ENCODE measurements at regions not wholly inside any gene's neighbourhood (a gene's known extent, or its start where the extent isn't known, plus 50 kb on each side); places are given as distances from the start of the nearest gene placed in this dataset.
A peak's percentile ranks its signal among the peaks of the same experiment; 100 is the strongest.

GRCh38 chr1:14106679-14107313 lies 406.8 kb downstream of the PRDM2 start:
- Histone ChIP-seq H3K27ac (ENCODE audit: low read depth in 1 of 3, low read length in 2 of 3) (no peak overlapping the region), H3K36me3 (ENCODE audit: control insufficient read depth in 3 of 3, insufficient read depth in 2 of 3, low read depth in 1 of 3, low read length in 3 of 3) (no peaks in the 10 kb centered on the region), H3K9me3 (ENCODE audit: control insufficient read depth in 2 of 2, insufficient read depth in 1 of 2, low read depth in 1 of 2, low read length in 1 of 2) (peaks cover 0 to 3% of the 10 kb centered on the region in 2 donors), H3K4me1 (ENCODE audit: control insufficient read depth in 3 of 3, insufficient read depth in 2 of 3, low read depth in 1 of 3, low read length in 2 of 3) (no peaks in the 10 kb centered on the region), H3K27me3 (ENCODE audit: control insufficient read depth in 3 of 3, insufficient read depth in 3 of 3, low read length in 3 of 3) (peaks cover 0 to 3% (median 0%) of the 10 kb centered on the region in 3 donors), H3K4me3 (ENCODE audit: low read depth in 1 of 3, low read length in 3 of 3) (no peak overlapping the region)
- no peak for FAIRE-seq
- 81 to 85% (median 85%) methylated on average over 4 of the region's 4 CpGs for WGBS, 3 donors
- DNase-seq, result no peak

- H3K27ac ChIP-seq (ENCODE audit: low read depth in 1 of 3, low read length in 2 of 3), result no peak overlapping the region
- WGBS, 3 donors, result 70 to 77% (median 74%) methylated on average over 14 of the region's 14 CpGs
- H3K9me3 ChIP-seq (ENCODE audit: control insufficient read depth in 2 of 2, insufficient read depth in 1 of 2, low read depth in 1 of 2, low read length in 1 of 2), result peaks cover 0 to 3% of the 10 kb centered on the region in 2 donors
- H3K4me3 ChIP-seq (ENCODE audit: low read depth in 1 of 3, low read length in 3 of 3), result no peak overlapping the region
- no peaks in the 10 kb centered on the region for H3K36me3 ChIP-seq (ENCODE audit: control insufficient read depth in 3 of 3, insufficient read depth in 2 of 3, low read depth in 1 of 3, low read length in 3 of 3)
- peak in 1 of 2 donors; percentile 5 for DNase-seq
- no peak for FAIRE-seq
- H3K4me1 ChIP-seq (ENCODE audit: control insufficient read depth in 3 of 3, insufficient read depth in 2 of 3, low read depth in 1 of 3, low read length in 2 of 3), result no peaks in the 10 kb centered on the region
- no peaks in the 10 kb centered on the region for H3K27me3 ChIP-seq (ENCODE audit: control insufficient read depth in 3 of 3, insufficient read depth in 3 of 3, low read length in 3 of 3)
These were observed 408.6 kb downstream of the PRDM2 start for GRCh38 chr1:14108356-14109275.

GRCh38 chr1:14109276-14109635 lies 409.3 kb downstream of the PRDM2 start:
- FAIRE-seq (no peak), DNase-seq (no peak)
- no peaks in the 10 kb centered on the region for H3K27me3 ChIP-seq (ENCODE audit: control insufficient read depth in 3 of 3, insufficient read depth in 3 of 3, low read length in 3 of 3)
- no peak overlapping the region for H3K27ac ChIP-seq (ENCODE audit: low read depth in 1 of 3, low read length in 2 of 3)
- H3K4me1 ChIP-seq (ENCODE audit: control insufficient read depth in 3 of 3, insufficient read depth in 2 of 3, low read depth in 1 of 3, low read length in 2 of 3), result no peaks in the 10 kb centered on the region
- H3K9me3 ChIP-seq (ENCODE audit: control insufficient read depth in 2 of 2, insufficient read depth in 1 of 2, low read depth in 1 of 2, low read length in 1 of 2), result peaks cover 0 to 3% of the 10 kb centered on the region in 2 donors
- H3K36me3 ChIP-seq (ENCODE audit: control insufficient read depth in 3 of 3, insufficient read depth in 2 of 3, low read depth in 1 of 3, low read length in 3 of 3), result no peaks in the 10 kb centered on the region
- WGBS, 3 donors, result 76 to 96% (median 77%) methylated on average over 1 of the region's 1 CpG
- no peak overlapping the region for H3K4me3 ChIP-seq (ENCODE audit: low read depth in 1 of 3, low read length in 3 of 3)

DNA sequence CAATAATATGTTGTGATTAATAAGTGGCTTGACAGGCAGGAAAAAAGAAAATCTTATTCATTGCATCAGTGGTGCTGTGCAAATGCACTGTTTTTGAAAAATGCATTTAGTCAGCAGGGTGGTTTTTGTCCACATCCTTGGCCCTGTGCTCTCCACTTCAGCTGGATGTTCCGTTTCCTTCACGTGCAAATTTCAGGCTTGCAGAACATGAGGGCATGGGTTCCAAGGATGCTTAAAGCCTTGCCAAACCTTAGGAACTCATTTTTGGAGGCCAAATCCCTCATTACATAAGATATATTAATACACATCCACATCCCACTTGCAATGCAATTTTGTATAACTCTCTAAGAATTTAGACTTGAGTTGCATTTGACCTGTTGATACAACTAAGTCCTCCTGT lies 410.1 kb downstream of the PRDM2 start:
- no peak overlapping the region for H3K4me3 ChIP-seq (ENCODE audit: low read depth in 1 of 3, low read length in 3 of 3)
- no peaks in the 10 kb centered on the region for H3K27me3 ChIP-seq (ENCODE audit: control insufficient read depth in 3 of 3, insufficient read depth in 3 of 3, low read length in 3 of 3)
- H3K9me3 ChIP-seq (ENCODE audit: control insufficient read depth in 2 of 2, insufficient read depth in 1 of 2, low read depth in 1 of 2, low read length in 1 of 2), result peaks cover 0 to 3% of the 10 kb centered on the region in 2 donors
- WGBS, 3 donors, result 59 to 98% (median 85%) methylated on average over 2 of the region's 2 CpGs
- DNase-seq (no peak), FAIRE-seq (no peak)
- H3K27ac ChIP-seq (ENCODE audit: low read depth in 1 of 3, low read length in 2 of 3), result no peak overlapping the region
- H3K4me1 ChIP-seq (ENCODE audit: control insufficient read depth in 3 of 3, insufficient read depth in 2 of 3, low read depth in 1 of 3, low read length in 2 of 3), result no peaks in the 10 kb centered on the region
- H3K36me3 ChIP-seq (ENCODE audit: control insufficient read depth in 3 of 3, insufficient read depth in 2 of 3, low read depth in 1 of 3, low read length in 3 of 3), result no peaks in the 10 kb centered on the region

DNA sequence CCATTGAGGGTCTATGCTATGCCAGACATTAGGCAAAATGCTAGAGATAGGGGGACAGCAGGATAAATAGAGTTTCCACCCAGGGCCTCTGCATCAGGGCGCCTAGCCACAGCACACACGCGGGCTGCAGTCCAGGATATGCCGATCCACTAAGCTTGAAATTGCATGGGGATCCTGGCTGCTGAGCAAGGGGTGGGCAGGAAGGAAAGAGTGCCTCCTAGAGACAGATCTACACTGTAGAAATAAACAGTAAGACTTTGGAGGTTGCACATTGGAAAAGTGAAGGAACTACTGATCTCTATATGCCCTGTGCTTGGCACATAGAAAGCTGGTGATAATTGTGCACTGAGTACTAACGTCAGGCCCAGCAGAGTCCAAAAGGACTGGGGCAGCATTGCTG lies 411.1 kb downstream of the PRDM2 start:
- Histone ChIP-seq H3K9me3 (ENCODE audit: control insufficient read depth in 2 of 2, insufficient read depth in 1 of 2, low read depth in 1 of 2, low read length in 1 of 2) (no peaks in the 10 kb centered on the region), H3K27me3 (ENCODE audit: control insufficient read depth in 3 of 3, insufficient read depth in 3 of 3, low read length in 3 of 3) (no peaks in the 10 kb centered on the region), H3K4me1 (ENCODE audit: control insufficient read depth in 3 of 3, insufficient read depth in 2 of 3, low read depth in 1 of 3, low read length in 2 of 3) (no peaks in the 10 kb centered on the region), H3K27ac (ENCODE audit: low read depth in 1 of 3, low read length in 2 of 3) (no peak overlapping the region), H3K36me3 (ENCODE audit: control insufficient read depth in 3 of 3, insufficient read depth in 2 of 3, low read depth in 1 of 3, low read length in 3 of 3) (no peaks in the 10 kb centered on the region), H3K4me3 (ENCODE audit: low read depth in 1 of 3, low read length in 3 of 3) (no peak overlapping the region)
- no peak for DNase-seq
- WGBS, 3 donors, result 75 to 93% (median 78%) methylated on average over 5 of the region's 5 CpGs
- FAIRE-seq, result no peak

DNA sequence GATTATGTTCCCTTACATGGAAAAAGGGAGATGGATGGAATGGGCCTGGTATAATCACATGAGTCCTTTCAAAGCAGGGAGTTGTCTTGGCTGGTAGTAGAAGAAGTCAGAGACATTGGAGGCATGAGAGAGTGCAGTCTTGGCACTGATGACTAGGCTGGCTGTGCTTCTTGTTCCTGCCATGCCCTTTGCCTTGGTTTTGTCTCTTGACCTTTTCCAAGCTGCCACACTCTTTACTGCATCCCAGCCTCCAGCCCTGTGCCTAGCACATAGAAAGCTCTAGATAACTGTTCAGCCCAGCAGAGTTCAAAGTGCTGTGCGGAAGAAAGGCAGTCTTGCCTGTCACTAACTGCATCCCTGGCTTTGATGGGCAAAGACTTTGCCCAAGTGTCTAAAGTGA lies 412.6 kb downstream of the PRDM2 start:
- WGBS, 3 donors, result 54 to 87% (median 82%) methylated on average over 1 of the region's 1 CpG
- H3K36me3 ChIP-seq (ENCODE audit: control insufficient read depth in 3 of 3, insufficient read depth in 2 of 3, low read depth in 1 of 3, low read length in 3 of 3), result no peaks in the 10 kb centered on the region
- H3K27me3 ChIP-seq (ENCODE audit: control insufficient read depth in 3 of 3, insufficient read depth in 3 of 3, low read length in 3 of 3), result no peaks in the 10 kb centered on the region
- no peak overlapping the region for H3K4me3 ChIP-seq (ENCODE audit: low read depth in 1 of 3, low read length in 3 of 3)
- H3K27ac ChIP-seq (ENCODE audit: low read depth in 1 of 3, low read length in 2 of 3), result no peak overlapping the region
- FAIRE-seq (no peak), DNase-seq (peak in 1 of 2 donors; percentile 9)
- no peaks in the 10 kb centered on the region for H3K9me3 ChIP-seq (ENCODE audit: control insufficient read depth in 2 of 2, insufficient read depth in 1 of 2, low read depth in 1 of 2, low read length in 1 of 2)
- no peaks in the 10 kb centered on the region for H3K4me1 ChIP-seq (ENCODE audit: control insufficient read depth in 3 of 3, insufficient read depth in 2 of 3, low read depth in 1 of 3, low read length in 2 of 3)

GRCh38 chr1:14113271-14113670 lies 413.3 kb downstream of the PRDM2 start:
- no peak overlapping the region for H3K4me3 ChIP-seq (ENCODE audit: low read depth in 1 of 3, low read length in 3 of 3)
- H3K4me1 ChIP-seq (ENCODE audit: control insufficient read depth in 3 of 3, insufficient read depth in 2 of 3, low read depth in 1 of 3, low read length in 2 of 3), result no peaks in the 10 kb centered on the region
- WGBS, 3 donors, result 70 to 86% (median 79%) methylated on average over 9 of the region's 9 CpGs
- FAIRE-seq (no peak), DNase-seq (no peak)
- H3K27me3 ChIP-seq (ENCODE audit: control insufficient read depth in 3 of 3, insufficient read depth in 3 of 3, low read length in 3 of 3), result no peaks in the 10 kb centered on the region
- H3K9me3 ChIP-seq (ENCODE audit: control insufficient read depth in 2 of 2, insufficient read depth in 1 of 2, low read depth in 1 of 2, low read length in 1 of 2), result no peaks in the 10 kb centered on the region
- no peak overlapping the region for H3K27ac ChIP-seq (ENCODE audit: low read depth in 1 of 3, low read length in 2 of 3)
- no peaks in the 10 kb centered on the region for H3K36me3 ChIP-seq (ENCODE audit: control insufficient read depth in 3 of 3, insufficient read depth in 2 of 3, low read depth in 1 of 3, low read length in 3 of 3)

DNA sequence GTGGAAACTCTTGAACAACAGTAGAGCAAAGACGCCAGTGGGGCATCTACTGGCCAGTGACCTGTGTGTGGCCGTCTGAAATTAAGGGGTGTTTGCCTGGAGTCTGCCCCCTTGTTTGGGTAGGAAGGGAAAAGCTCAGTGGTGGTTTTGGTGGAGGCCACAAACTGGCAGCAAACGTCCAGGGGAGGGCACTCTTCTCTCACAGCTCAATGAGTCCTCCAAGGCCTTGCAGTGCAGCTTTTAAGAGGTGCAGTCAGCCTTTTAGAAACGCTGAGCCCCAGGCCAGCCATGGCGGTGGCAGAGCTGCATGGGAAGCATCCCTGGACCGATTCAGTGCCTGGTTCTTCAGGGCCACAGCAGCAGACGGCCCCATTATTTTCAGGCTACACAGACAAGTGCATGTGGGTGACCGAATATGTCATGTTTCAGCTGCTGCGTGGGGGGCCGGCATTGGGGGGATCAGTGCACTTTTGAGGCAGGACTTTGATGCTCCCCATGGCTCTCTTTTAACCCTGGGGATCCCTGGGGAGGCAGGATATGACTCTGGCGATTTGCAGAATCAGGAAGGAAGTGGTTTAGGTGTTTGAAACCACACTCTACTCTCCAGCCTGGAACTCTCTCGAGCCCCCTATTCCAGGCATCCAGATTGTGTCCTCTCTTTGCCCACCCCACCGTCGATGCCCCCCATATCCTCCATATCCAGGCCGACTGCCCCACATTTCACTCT lies 414.0 kb downstream of the PRDM2 start:
- H3K4me3 ChIP-seq (ENCODE audit: low read depth in 1 of 3, low read length in 3 of 3), result no peak overlapping the region
- peak overlapping the region in 1 of 3 donors; percentile 39 for H3K27ac ChIP-seq (ENCODE audit: low read depth in 1 of 3, low read length in 2 of 3)
- WGBS, 3 donors, result 56 to 74% (median 63%) methylated on average over 15 of the region's 15 CpGs
- H3K36me3 ChIP-seq (ENCODE audit: control insufficient read depth in 3 of 3, insufficient read depth in 2 of 3, low read depth in 1 of 3, low read length in 3 of 3), result no peaks in the 10 kb centered on the region
- no peaks in the 10 kb centered on the region for H3K9me3 ChIP-seq (ENCODE audit: control insufficient read depth in 2 of 2, insufficient read depth in 1 of 2, low read depth in 1 of 2, low read length in 1 of 2)
- peak; percentile 13 to 35 for DNase-seq
- H3K4me1 ChIP-seq (ENCODE audit: control insufficient read depth in 3 of 3, insufficient read depth in 2 of 3, low read depth in 1 of 3, low read length in 2 of 3), result no peaks in the 10 kb centered on the region
- no peak for FAIRE-seq
- H3K27me3 ChIP-seq (ENCODE audit: control insufficient read depth in 3 of 3, insufficient read depth in 3 of 3, low read length in 3 of 3), result peaks cover 0 to under 1% (median 0%) of the 10 kb centered on the region in 3 donors

All from small intestine (tissue), 7 donors.